ENCODE measurements at regions not wholly inside any gene's neighbourhood (a gene's known extent, or its start where the extent isn't known, plus 50 kb on each side); places are given as distances from the start of the nearest gene placed in this dataset.

DNA sequence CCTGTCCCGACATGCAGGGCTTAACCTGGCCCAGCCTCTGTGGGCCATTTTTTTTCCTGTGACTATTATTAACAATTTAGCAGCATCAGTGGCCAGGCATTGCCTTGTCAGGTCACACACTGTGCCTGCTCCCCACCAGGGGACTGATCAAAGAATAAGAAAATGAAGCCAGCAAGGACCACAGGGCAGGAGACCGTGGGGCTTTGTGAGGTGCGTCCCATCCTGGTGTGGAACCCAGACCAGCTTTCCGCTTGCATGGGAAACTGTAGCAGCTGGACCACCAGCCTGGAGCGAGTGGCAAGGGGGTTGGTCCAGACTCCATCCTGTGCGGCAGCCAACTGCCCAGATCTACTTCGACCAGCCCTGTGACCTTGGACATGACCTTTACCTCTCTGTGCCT, 218.3 kb downstream of the ANKRD60 start:
- Histone ChIP-seq H3K36me3 (ENCODE audit: insufficient read depth in 1 of 2, low read depth in 1 of 2) (no peaks in the 10 kb centered on the region), H3K9me3 (no peaks in the 10 kb centered on the region), H3K4me1 (no peaks in the 10 kb centered on the region), H3K27me3 (ENCODE audit: insufficient read depth in 3 of 3, low read length in 2 of 3) (no peaks in the 10 kb centered on the region), H3K4me3 (no peak overlapping the region), H3K27ac (no peak overlapping the region)
- 86 to 93% (median 92%) methylated on average over 7 of the region's 7 CpGs for WGBS, 3 donors
- intact Hi-C loops (cut with DNase I): no loop called here
- TF ChIP-seq, protein P1, sequence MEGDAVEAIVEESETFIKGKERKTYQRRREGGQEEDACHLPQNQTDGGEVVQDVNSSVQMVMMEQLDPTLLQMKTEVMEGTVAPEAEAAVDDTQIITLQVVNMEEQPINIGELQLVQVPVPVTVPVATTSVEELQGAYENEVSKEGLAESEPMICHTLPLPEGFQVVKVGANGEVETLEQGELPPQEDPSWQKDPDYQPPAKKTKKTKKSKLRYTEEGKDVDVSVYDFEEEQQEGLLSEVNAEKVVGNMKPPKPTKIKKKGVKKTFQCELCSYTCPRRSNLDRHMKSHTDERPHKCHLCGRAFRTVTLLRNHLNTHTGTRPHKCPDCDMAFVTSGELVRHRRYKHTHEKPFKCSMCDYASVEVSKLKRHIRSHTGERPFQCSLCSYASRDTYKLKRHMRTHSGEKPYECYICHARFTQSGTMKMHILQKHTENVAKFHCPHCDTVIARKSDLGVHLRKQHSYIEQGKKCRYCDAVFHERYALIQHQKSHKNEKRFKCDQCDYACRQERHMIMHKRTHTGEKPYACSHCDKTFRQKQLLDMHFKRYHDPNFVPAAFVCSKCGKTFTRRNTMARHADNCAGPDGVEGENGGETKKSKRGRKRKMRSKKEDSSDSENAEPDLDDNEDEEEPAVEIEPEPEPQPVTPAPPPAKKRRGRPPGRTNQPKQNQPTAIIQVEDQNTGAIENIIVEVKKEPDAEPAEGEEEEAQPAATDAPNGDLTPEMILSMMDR (IDR thresholded peaks at IDR 0.05): no peak
- no peak for ATAC-seq
- no peak for DNase-seq

DNA sequence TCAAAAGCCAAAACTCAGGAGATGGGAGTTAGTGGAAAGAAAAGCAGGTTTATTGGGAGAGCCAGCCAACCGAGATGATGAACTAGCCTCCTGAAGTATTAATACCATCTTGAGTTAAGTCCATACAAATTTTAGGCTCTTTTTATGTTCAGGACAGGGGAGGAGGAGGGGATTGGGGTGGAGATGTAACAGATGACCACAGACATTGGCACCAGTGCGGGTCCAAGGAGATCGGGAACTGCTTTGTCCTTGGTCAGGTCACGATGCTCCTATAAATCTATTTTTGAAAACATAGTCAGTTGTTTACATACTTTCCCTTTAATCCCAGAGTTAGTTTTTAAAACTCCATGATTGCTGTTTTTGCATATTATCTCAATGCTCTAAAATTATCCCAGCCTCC, 219.6 kb downstream of the ANKRD60 start:
- ATAC-seq: no peak
- Histone ChIP-seq H3K27me3 (ENCODE audit: insufficient read depth in 3 of 3, low read length in 2 of 3) (no peaks in the 10 kb centered on the region), H3K4me3 (no peak overlapping the region), H3K36me3 (ENCODE audit: insufficient read depth in 1 of 2, low read depth in 1 of 2) (no peaks in the 10 kb centered on the region), H3K9me3 (no peaks in the 10 kb centered on the region), H3K27ac (no peak overlapping the region), H3K4me1 (no peaks in the 10 kb centered on the region)
- TF ChIP-seq, protein P1 (IDR thresholded peaks at IDR 0.05): no peak
- DNase-seq: no peak
- 55 to 69% (median 64%) methylated on average over 4 of the region's 4 CpGs for WGBS, 3 donors
- intact Hi-C loops (cut with DNase I): no loop called here

DNA sequence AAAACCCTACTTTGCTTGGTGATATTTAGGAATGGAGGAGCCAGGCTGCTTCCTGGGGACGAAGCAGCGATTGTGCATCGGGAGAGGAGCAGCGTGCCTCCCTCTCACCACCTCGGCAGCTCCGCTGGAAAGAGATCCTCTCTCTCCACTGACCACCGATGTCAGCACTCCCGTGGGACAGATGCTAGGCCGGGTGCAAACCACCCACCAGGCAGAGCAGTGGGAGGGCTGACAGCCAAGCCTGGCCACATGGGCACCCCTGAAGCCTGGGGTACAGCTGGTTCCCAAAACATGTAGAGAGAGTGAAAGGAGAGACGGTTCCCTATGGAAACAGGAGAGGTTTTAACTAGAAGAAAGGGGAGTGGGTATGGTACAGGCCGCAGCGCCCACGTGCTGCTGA, 220.0 kb downstream of the ANKRD60 start:
- DNase-seq (no peak), ATAC-seq (no peak)
- no peak overlapping the region for H3K4me3 ChIP-seq
- WGBS, 3 donors: 73 to 80% (median 79%) methylated on average over 13 of the region's 13 CpGs
- H3K27me3 ChIP-seq (ENCODE audit: insufficient read depth in 3 of 3, low read length in 2 of 3): no peaks in the 10 kb centered on the region
- no peaks in the 10 kb centered on the region for H3K9me3 ChIP-seq
- TF ChIP-seq, protein P1 (IDR thresholded peaks at IDR 0.05): no peak
- intact Hi-C loops (cut with DNase I): no loop called here
- H3K27ac ChIP-seq: no peak overlapping the region
- H3K4me1 ChIP-seq: no peaks in the 10 kb centered on the region
- H3K36me3 ChIP-seq (ENCODE audit: insufficient read depth in 1 of 2, low read depth in 1 of 2): no peaks in the 10 kb centered on the region

DNA sequence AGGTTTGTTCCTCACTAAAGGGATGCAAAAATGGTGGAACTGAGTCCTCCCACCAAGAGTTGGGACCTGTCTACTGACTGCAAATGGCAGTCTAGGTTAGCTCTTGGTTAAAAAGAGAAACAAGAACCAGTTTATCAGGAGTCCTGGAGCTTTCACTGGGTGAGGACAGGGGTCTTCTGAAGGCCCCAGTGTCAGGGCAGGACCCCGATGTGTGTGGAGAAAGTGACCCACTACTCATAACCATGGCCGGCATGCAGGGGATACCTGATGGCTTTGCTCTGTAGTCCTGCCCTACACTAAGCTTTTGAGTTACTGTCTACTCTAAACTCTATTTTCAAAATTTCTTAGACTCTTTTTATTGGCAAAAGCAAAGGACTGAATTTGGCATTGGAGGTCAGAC, 220.5 kb downstream of the ANKRD60 start:
- ATAC-seq (no peak), DNase-seq (no peak)
- Histone ChIP-seq H3K4me3 (no peak overlapping the region), H3K36me3 (ENCODE audit: insufficient read depth in 1 of 2, low read depth in 1 of 2) (no peaks in the 10 kb centered on the region), H3K9me3 (no peaks in the 10 kb centered on the region), H3K27ac (no peak overlapping the region), H3K27me3 (ENCODE audit: insufficient read depth in 3 of 3, low read length in 2 of 3) (no peaks in the 10 kb centered on the region), H3K4me1 (no peaks in the 10 kb centered on the region)
- WGBS, 3 donors: 92 to 100% (median 94%) methylated on average over 2 of the region's 2 CpGs
- intact Hi-C loops (cut with DNase I): no loop called here
- TF ChIP-seq, protein P1 (IDR thresholded peaks at IDR 0.05): no peak

All from psoas muscle (tissue), 7 donors.